HCT116 (cell line): ENCODE measurements at regions not wholly inside any gene's neighbourhood (a gene's known extent, or its start where the extent isn't known, plus 50 kb on each side); places are given as distances from the start of the nearest gene placed in this dataset.

ENCODE experiments used
- EZH2 ChIP-seq: fragments of 200-600 bp; sonication (generic); IDR thresholded peaks from 2 replicates; pipeline ENCODE4 v1.6.1; 2017; ENCODE audit warnings: antibody characterized with exemption, mixed run types
- EZH2phosphoT487 ChIP-seq: fragments of 200-600 bp; IDR thresholded peaks from 2 replicates; pipeline ENCODE4 v1.6.1; 2018; ENCODE audit warnings: antibody characterized with exemption, borderline replicate concordance
- POLR2A ChIP-seq: IDR thresholded peaks from 2 replicates; pipeline ENCODE4 v1.7.0; 2011; ENCODE audit warnings: borderline replicate concordance; ENCODE audit not compliant: insufficient read depth, insufficient read length; ENCODE audit errors: extremely low read depth
- POLR2AphosphoS5 ChIP-seq: IDR thresholded peaks from 2 replicates; pipeline ENCODE4 v1.6.1; 2011; ENCODE audit warnings: mild to moderate bottlenecking, low read depth, low read length, moderate library complexity
- RAD21 ChIP-seq: IDR thresholded peaks from 2 replicates; pipeline ENCODE4 v1.6.1; 2012; ENCODE audit warnings: low read depth, mild to moderate bottlenecking
- SP1 ChIP-seq: IDR thresholded peaks from 2 replicates; pipeline ENCODE4 v1.6.1; 2012; ENCODE audit warnings: low read depth
- SRF ChIP-seq: IDR thresholded peaks from 2 replicates; pipeline ENCODE4 v1.6.1; 2012; ENCODE audit warnings: low read depth
- ZNF274 ChIP-seq: fragments of 200-500 bp; sonication (Bioruptor generic); IDR thresholded peaks from 2 replicates; pipeline ENCODE4 v1.6.1; 2014; ENCODE audit warnings: mild to moderate bottlenecking, low read depth, low read length, inconsistent platforms
- TF ChIP-seq, protein P1 (sequence below), 3 experiments: fragments of 200-600 bp in 1 of 3; sonication (generic) in 1 of 3; IDR thresholded peaks in 2 of 3; conservative IDR thresholded peaks in 1 of 3; 2 replicates each; pipeline ENCODE4 v1.5.1; 2012 to 2017; ENCODE audit warnings: low read depth in 2 of 3, low read length in 2 of 3, antibody characterized with exemption in 1 of 3, borderline replicate concordance in 1 of 3, control low read depth in 1 of 3, mild to moderate bottlenecking in 1 of 3, mixed read lengths in 1 of 3, mixed run types in 1 of 3, moderate library complexity in 1 of 3; ENCODE audit not compliant: insufficient read depth in 1 of 3
- TF ChIP-seq, protein P2 (sequence below): IDR thresholded peaks from 2 replicates; pipeline ENCODE4 v1.6.1; 2012
- TF ChIP-seq, protein P3 (sequence below): IDR thresholded peaks from 2 replicates; pipeline ENCODE4 v1.6.1; 2011; ENCODE audit warnings: mild to moderate bottlenecking, low read length, moderate library complexity; ENCODE audit not compliant: insufficient replicate concordance; ENCODE audit errors: extremely low read depth
- TF ChIP-seq, protein P4 (sequence below): IDR thresholded peaks from 2 replicates; pipeline ENCODE4 v1.6.1; 2012; ENCODE audit warnings: low read depth
- TF ChIP-seq, protein P5 (sequence below): IDR thresholded peaks from 2 replicates; pipeline ENCODE4 v1.6.1; 2012

DNA sequence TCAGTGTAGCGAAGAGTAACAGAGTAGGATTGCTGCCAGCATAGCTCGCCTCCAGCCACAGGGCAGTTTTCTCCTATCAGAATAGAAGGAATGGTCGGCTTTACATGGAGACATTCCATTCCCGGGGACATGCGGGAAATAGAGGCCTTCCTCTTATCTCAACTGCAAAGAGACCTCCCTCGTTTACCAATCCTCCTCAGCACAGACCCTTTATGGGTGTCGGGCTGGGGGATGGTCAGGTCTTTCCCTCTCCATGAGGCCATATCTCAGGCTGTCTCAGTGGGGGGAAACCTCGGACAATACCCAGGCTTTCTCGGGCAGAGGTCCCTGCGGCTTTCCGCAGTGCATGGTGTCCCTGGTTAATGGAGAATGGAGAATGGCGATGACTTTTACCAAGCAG is 285.0 kb downstream of the ASMT start:
- TF ChIP-seq, protein P1, sequence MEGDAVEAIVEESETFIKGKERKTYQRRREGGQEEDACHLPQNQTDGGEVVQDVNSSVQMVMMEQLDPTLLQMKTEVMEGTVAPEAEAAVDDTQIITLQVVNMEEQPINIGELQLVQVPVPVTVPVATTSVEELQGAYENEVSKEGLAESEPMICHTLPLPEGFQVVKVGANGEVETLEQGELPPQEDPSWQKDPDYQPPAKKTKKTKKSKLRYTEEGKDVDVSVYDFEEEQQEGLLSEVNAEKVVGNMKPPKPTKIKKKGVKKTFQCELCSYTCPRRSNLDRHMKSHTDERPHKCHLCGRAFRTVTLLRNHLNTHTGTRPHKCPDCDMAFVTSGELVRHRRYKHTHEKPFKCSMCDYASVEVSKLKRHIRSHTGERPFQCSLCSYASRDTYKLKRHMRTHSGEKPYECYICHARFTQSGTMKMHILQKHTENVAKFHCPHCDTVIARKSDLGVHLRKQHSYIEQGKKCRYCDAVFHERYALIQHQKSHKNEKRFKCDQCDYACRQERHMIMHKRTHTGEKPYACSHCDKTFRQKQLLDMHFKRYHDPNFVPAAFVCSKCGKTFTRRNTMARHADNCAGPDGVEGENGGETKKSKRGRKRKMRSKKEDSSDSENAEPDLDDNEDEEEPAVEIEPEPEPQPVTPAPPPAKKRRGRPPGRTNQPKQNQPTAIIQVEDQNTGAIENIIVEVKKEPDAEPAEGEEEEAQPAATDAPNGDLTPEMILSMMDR (IDR thresholded peaks at IDR 0.05 in 2 of 3, conservative IDR thresholded peaks at IDR 0.05 in 1 of 3; ENCODE audit: borderline replicate concordance in 1 of 3, insufficient read depth in 1 of 3, low read depth in 2 of 3, low read length in 2 of 3) = no peak
- TF ChIP-seq SP1 (no peak), POLR2A (no peak), EZH2 (no peak), RAD21 (no peak), POLR2AphosphoS5 (no peak), EZH2phosphoT487 (no peak), ZNF274 (no peak), SRF (no peak)
- TF ChIP-seq, protein P2, sequence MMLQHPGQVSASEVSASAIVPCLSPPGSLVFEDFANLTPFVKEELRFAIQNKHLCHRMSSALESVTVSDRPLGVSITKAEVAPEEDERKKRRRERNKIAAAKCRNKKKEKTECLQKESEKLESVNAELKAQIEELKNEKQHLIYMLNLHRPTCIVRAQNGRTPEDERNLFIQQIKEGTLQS = no peak
- TF ChIP-seq, protein P3, sequence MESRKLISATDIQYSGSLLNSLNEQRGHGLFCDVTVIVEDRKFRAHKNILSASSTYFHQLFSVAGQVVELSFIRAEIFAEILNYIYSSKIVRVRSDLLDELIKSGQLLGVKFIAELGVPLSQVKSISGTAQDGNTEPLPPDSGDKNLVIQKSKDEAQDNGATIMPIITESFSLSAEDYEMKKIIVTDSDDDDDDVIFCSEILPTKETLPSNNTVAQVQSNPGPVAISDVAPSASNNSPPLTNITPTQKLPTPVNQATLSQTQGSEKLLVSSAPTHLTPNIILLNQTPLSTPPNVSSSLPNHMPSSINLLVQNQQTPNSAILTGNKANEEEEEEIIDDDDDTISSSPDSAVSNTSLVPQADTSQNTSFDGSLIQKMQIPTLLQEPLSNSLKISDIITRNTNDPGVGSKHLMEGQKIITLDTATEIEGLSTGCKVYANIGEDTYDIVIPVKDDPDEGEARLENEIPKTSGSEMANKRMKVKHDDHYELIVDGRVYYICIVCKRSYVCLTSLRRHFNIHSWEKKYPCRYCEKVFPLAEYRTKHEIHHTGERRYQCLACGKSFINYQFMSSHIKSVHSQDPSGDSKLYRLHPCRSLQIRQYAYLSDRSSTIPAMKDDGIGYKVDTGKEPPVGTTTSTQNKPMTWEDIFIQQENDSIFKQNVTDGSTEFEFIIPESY = no peak
- TF ChIP-seq, protein P4, sequence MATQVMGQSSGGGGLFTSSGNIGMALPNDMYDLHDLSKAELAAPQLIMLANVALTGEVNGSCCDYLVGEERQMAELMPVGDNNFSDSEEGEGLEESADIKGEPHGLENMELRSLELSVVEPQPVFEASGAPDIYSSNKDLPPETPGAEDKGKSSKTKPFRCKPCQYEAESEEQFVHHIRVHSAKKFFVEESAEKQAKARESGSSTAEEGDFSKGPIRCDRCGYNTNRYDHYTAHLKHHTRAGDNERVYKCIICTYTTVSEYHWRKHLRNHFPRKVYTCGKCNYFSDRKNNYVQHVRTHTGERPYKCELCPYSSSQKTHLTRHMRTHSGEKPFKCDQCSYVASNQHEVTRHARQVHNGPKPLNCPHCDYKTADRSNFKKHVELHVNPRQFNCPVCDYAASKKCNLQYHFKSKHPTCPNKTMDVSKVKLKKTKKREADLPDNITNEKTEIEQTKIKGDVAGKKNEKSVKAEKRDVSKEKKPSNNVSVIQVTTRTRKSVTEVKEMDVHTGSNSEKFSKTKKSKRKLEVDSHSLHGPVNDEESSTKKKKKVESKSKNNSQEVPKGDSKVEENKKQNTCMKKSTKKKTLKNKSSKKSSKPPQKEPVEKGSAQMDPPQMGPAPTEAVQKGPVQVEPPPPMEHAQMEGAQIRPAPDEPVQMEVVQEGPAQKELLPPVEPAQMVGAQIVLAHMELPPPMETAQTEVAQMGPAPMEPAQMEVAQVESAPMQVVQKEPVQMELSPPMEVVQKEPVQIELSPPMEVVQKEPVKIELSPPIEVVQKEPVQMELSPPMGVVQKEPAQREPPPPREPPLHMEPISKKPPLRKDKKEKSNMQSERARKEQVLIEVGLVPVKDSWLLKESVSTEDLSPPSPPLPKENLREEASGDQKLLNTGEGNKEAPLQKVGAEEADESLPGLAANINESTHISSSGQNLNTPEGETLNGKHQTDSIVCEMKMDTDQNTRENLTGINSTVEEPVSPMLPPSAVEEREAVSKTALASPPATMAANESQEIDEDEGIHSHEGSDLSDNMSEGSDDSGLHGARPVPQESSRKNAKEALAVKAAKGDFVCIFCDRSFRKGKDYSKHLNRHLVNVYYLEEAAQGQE = no peak
- TF ChIP-seq, protein P5, sequence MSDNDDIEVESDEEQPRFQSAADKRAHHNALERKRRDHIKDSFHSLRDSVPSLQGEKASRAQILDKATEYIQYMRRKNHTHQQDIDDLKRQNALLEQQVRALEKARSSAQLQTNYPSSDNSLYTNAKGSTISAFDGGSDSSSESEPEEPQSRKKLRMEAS = no peak
